ENCODE measurements at regions not wholly inside any gene's neighbourhood (a gene's known extent, or its start where the extent isn't known, plus 50 kb on each side); places are given as distances from the start of the nearest gene placed in this dataset.

DNA sequence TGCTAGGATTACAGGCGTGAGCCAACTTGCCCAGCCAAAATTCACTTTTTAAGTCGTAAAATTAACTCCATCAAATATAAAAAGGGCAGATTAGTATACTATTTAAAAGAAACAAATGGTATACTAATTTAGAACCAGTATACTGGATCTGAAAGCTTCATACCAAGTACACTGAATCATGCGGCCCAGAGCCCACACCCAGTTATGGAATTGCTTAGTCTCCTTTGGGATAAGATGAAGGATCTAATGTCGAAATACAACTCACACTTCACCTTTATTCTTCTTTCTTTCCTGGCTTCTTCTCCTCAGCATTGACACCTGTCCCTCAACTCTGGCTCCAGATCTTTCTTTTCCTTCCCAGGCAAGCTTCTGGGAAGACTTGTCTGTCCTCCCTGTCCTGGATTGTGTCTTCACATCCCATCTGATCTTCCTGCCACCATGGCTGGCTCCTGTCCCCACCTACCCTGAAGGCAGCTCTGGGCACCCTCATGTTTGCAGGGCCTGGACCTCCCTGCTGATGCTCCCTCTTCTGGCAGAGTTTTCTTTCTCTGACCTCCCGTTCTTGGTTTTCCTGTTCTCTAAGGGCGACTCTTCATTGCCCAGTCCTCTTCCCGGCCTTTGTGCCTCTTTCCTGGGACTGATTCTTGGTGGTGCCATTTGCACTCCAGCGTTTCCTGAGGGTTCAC lies 57.8 kb upstream of the CTBP2 start:
- TF ChIP-seq CTCF (IDR thresholded peaks at IDR 0.05) (no peak), ZFP36 (IDR thresholded peaks at IDR 0.05; ENCODE audit: borderline replicate concordance, partially characterized antibody) (no peak), SMC3 (IDR thresholded peaks at IDR 0.05) (no peak), POLR2A (IDR thresholded peaks at IDR 0.05; ENCODE audit: low read length) (no peak)

Data from A549 (cell line).